DND-41 (cell line): ENCODE measurements at regions not wholly inside any gene's neighbourhood (a gene's known extent, or its start where the extent isn't known, plus 50 kb on each side); places are given as distances from the start of the nearest gene placed in this dataset.

Experiments used
- ATAC-seq: fragments of 200-7000 bp; cut with Tn5 transposase; 3 replicates; pipeline ENCODE4 v1.9.1; 2021; ENCODE audit warnings: low read depth; ENCODE audit not compliant: insufficient read depth
- DNase-seq: peaks from one replicate; pipeline ENCODE4 v3.0.0-alpha.2; 2020
- H2AFZ ChIP-seq: 2 replicates; pipeline ENCODE4 v1.6.0; 2012; ENCODE audit warnings: low read depth, low read length
- H3K27ac ChIP-seq: 2 replicates; pipeline ENCODE4 v1.5.1; 2012; ENCODE audit warnings: low read length, inconsistent platforms
- H3K27me3 ChIP-seq: fragments of 200-600 bp; sonication (generic); 2 replicates; pipeline ENCODE4 v1.6.0; 2012; ENCODE audit warnings: low read length, mild to moderate bottlenecking, inconsistent platforms; ENCODE audit not compliant: insufficient read depth, poor library complexity
- H3K36me3 ChIP-seq: 2 replicates; pipeline ENCODE4 v1.5.1; 2012; ENCODE audit warnings: low read length, inconsistent platforms; ENCODE audit not compliant: insufficient read depth
- H3K4me1 ChIP-seq: 2 replicates; pipeline ENCODE4 v1.5.1; 2012; ENCODE audit warnings: mild to moderate bottlenecking, low read length; ENCODE audit not compliant: insufficient read depth
- H3K4me2 ChIP-seq: 2 replicates; pipeline ENCODE4 v1.6.0; 2012; ENCODE audit warnings: mild to moderate bottlenecking, moderate library complexity, low read length, inconsistent platforms; ENCODE audit not compliant: insufficient read depth
- H3K4me3 ChIP-seq, 2 experiments: fragments of 200-600 bp in 1 of 2; shearing (Covaris generic) in 1 of 2; 2 replicates each; pipeline ENCODE4 v1.5.1; 2012 to 2016; ENCODE audit warnings: inconsistent platforms in 2 of 2, low read length in 2 of 2, mild to moderate bottlenecking in 2 of 2, low read depth in 1 of 2, moderate library complexity in 1 of 2
- H3K79me2 ChIP-seq: 2 replicates; pipeline ENCODE4 v1.6.0; 2012; ENCODE audit warnings: low read length, inconsistent platforms; ENCODE audit not compliant: insufficient read depth
- H3K9ac ChIP-seq: 2 replicates; pipeline ENCODE4 v1.6.0; 2012; ENCODE audit warnings: low read depth, mild to moderate bottlenecking, inconsistent platforms, low read length, moderate library complexity
- H3K9me3 ChIP-seq: 2 replicates; pipeline ENCODE4 v1.5.1; 2012; ENCODE audit warnings: low read length, moderate library complexity, mild to moderate bottlenecking, inconsistent platforms; ENCODE audit not compliant: insufficient read depth, severe bottlenecking
- H4K20me1 ChIP-seq: 2 replicates; pipeline ENCODE4 v1.6.0; 2012; ENCODE audit warnings: low read length; ENCODE audit not compliant: insufficient read depth
- CTCF ChIP-seq: IDR thresholded peaks from 2 replicates; pipeline ENCODE4 v1.5.1; 2012; ENCODE audit warnings: borderline replicate concordance, low read length, moderate library complexity, mild to moderate bottlenecking; ENCODE audit not compliant: poor library complexity, severe bottlenecking; ENCODE audit errors: extremely low read depth
- EZH2 ChIP-seq: IDR thresholded peaks from 3 replicates; pipeline ENCODE4 v1.6.1; 2012; ENCODE audit warnings: borderline replicate concordance, low read depth, mild to moderate bottlenecking, moderate library complexity, low read length, inconsistent platforms; ENCODE audit not compliant: severe bottlenecking

- H3K27me3 ChIP-seq: no peaks in the 10 kb centered on the region
- H3K79me2 ChIP-seq: no peaks in the 10 kb centered on the region
- no peak overlapping the region for H3K9ac ChIP-seq
- H3K36me3 ChIP-seq: no peaks in the 10 kb centered on the region
- H3K4me2 ChIP-seq: no peak overlapping the region
- DNase-seq (no peak), ATAC-seq (no peak)
- H3K4me3 ChIP-seq: no peak overlapping the region
- H3K4me1 ChIP-seq: peaks cover 14% of the 10 kb centered on the region; the same call in 1 of the 2 replicates
- no peak overlapping the region for H3K27ac ChIP-seq
- no peaks in the 10 kb centered on the region for H3K9me3 ChIP-seq
- H2AFZ ChIP-seq: no peak overlapping the region
- TF ChIP-seq EZH2 (no peak), CTCF (no peak)
- no peaks in the 10 kb centered on the region for H4K20me1 ChIP-seq
These were observed 672.5 kb upstream of the ANKRD30A start for GRCh38 chr10:36452851-36453250.

GRCh38 chr10:36451391-36451970 is 673.9 kb upstream of the ANKRD30A start:
- TF ChIP-seq EZH2 (no peak), CTCF (no peak)
- no peak overlapping the region for H3K27ac ChIP-seq
- H3K9me3 ChIP-seq: no peaks in the 10 kb centered on the region
- no peak overlapping the region for H2AFZ ChIP-seq
- no peaks in the 10 kb centered on the region for H3K79me2 ChIP-seq
- no peak overlapping the region for H3K4me3 ChIP-seq
- H3K9ac ChIP-seq: no peak overlapping the region
- no peaks in the 10 kb centered on the region for H4K20me1 ChIP-seq
- ATAC-seq (no peak), DNase-seq (no peak)
- H3K4me2 ChIP-seq: no peak overlapping the region
- H3K4me1 ChIP-seq: peaks cover 14% of the 10 kb centered on the region; the same call in 1 of the 2 replicates
- H3K36me3 ChIP-seq: no peaks in the 10 kb centered on the region
- no peaks in the 10 kb centered on the region for H3K27me3 ChIP-seq

GRCh38 chr10:36450380-36450779 is 675.0 kb upstream of the ANKRD30A start:
- no peak overlapping the region for H3K4me2 ChIP-seq
- no peaks in the 10 kb centered on the region for H3K9me3 ChIP-seq
- no peaks in the 10 kb centered on the region for H4K20me1 ChIP-seq
- no peaks in the 10 kb centered on the region for H3K36me3 ChIP-seq
- ATAC-seq: no peak
- no peak overlapping the region for H2AFZ ChIP-seq
- TF ChIP-seq CTCF (no peak), EZH2 (no peak)
- DNase-seq: no peak
- H3K4me3 ChIP-seq: no peak overlapping the region
- H3K4me1 ChIP-seq: peaks cover 14% of the 10 kb centered on the region; the same call in 1 of the 2 replicates
- H3K27ac ChIP-seq: no peak overlapping the region
- no peaks in the 10 kb centered on the region for H3K79me2 ChIP-seq
- no peaks in the 10 kb centered on the region for H3K27me3 ChIP-seq
- H3K9ac ChIP-seq: no peak overlapping the region
